ENCODE measurements at regions not wholly inside any gene's neighbourhood (a gene's known extent, or its start where the extent isn't known, plus 50 kb on each side); places are given as distances from the start of the nearest gene placed in this dataset.

DNA sequence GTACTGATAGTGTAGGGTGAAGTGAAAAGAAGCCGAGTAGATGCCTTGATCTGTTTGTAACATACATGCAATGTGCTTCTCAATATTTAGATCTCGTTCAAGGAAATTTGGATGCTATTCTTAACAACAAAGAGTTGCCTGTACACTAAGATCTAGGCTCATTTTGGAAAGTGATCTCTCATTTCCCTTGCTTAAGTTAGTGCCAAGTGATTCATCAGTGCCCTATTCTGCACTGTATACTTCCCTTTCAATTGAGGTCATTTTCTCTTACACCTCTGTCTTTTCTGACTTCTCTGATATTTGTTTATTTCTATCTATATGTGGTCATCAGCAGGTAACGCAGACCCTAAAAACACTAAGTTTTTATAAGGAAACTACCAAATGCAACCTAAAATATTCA lies 528.6 kb upstream of the PTPRD start:
- no peak for DNase-seq (ENCODE audit: extremely low read depth, low read depth)
- H3K4me3 ChIP-seq (replicated peaks; ENCODE audit: low read depth, low read length): no peak overlapping the region
- no peak for TF ChIP-seq CTCF (IDR thresholded peaks at IDR 0.05; ENCODE audit: low read depth, low read length, missing control alignments)

DNA sequence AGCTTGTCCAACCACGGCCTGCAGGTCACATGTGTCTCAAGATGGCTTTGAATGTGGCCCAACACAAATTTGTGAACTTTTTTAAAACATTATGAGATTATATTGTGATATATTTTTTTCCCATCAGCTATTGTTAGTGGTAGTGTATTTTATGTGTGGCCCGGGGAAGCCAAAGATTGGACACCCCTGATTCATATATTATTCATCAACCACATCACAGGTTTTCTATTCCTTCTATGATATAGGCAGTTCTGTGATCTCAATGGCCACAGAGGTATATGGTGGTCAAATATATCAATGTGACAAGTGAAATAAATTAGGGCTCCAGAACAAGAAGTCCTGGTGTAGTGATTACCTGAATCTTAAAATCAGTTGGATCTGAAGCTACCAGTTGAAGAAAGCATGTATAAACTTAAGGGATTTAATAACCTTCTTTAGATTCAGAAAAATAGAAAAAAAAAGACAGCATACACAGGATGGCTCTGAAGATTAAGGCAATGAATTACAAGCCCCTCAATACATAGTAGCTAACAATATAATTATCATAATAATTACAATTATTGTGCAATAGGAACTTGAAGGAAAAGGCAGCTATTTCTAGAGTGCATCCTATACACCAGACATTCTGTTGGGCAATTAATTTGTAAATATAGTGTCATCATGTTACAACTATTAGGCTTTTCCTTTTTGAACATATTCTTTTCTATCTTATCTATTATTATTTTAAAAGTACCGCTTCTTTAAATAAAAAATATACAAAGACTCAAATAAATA lies 530.4 kb upstream of the PTPRD start:
- no peak for DNase-seq (ENCODE audit: extremely low read depth, low read depth)
- H3K4me3 ChIP-seq (replicated peaks; ENCODE audit: low read depth, low read length): no peak overlapping the region

DNA sequence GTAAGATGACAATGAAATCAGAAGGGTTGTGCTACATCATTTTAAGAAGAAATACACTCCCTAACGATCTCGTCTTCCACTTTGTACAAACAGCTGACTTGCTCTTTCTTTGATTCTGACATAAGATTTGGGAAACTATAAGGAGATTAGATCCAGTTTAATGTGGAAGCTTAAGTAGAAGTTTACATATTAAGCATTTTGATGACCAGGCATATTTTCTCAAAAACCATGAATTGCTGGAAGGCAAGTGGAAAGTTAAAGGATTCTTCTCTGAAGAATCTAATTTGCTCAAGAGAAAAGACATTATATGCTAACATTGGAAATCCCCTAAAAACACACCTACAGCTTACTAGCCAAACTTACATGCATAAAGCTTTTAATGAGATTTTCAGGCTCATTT lies 531.9 kb upstream of the PTPRD start:
- DNase-seq (ENCODE audit: extremely low read depth, low read depth): no peak
- H3K4me3 ChIP-seq (replicated peaks; ENCODE audit: low read depth, low read length): no peak overlapping the region
- TF ChIP-seq CTCF (IDR thresholded peaks at IDR 0.05; ENCODE audit: low read depth, low read length, missing control alignments): no peak

More for the DNA sequence above, 530.4 kb upstream of the PTPRD start:
- no peak for TF ChIP-seq CTCF (IDR thresholded peaks at IDR 0.05; ENCODE audit: low read depth, low read length, missing control alignments)

DNA sequence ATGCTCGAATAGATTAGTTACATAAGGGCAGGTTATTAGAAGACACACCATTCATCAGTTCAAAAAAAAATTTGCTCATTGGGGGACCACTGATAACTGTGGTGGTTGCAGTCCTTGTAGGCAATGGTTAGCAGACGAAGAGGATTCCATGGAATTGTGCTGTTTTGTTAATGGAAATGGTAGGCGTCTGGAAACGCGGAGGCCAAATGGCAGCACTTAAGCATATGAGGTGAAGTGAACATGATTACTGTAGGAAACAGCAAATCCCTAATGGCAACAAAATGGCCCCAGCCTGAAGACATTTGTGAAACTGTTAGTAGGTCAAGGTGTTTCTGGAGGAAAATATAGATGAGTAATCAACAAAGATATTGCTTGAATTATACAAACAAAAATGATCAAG lies 535.4 kb upstream of the PTPRD start:
- no peak for TF ChIP-seq CTCF (IDR thresholded peaks at IDR 0.05; ENCODE audit: low read depth, low read length, missing control alignments)
- DNase-seq (ENCODE audit: extremely low read depth, low read depth): no peak
- no peak overlapping the region for H3K4me3 ChIP-seq (replicated peaks; ENCODE audit: low read depth, low read length)

DNA sequence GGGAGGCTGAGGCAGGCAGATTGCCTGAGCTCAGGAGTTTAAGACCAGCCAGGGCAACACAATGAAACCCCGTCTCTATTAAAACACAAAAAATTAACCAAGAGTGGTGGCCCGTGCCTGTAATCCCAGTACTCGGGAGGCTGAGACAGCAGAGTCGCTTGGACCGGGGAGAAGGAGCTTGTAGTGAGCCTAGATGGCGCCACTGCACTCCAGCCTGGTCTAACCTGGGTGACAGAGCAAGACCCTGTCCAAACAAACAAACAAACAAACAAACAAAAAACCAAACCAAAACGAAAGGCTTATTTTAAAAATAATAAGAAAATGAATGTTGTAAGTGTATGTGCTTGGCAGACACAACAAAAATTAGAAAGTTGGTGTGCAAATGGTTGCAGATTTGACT lies 536.3 kb upstream of the PTPRD start:
- no peak for TF ChIP-seq CTCF (IDR thresholded peaks at IDR 0.05; ENCODE audit: low read depth, low read length, missing control alignments)
- DNase-seq (ENCODE audit: extremely low read depth, low read depth): no peak
- H3K4me3 ChIP-seq (replicated peaks; ENCODE audit: low read depth, low read length): no peak overlapping the region

DNA sequence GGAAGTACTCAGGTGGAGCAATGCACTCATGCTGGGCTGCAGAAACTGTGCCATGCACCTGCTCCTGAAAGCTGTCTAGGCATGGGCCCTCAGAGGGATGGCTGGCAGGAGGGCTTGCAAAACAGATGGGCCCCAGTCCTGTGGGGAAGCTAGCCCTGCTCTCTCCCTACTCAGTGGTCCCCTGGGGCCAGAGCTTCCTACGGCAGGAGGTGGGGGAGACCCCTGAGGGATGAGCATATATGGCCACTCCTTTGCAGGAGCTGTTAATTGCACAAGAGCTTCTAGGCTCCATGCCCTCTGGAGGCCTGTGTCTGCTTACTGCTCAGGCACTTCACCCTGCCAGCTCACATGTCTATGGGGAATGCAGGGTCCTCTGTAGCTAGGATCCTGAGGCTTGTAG lies 545.3 kb upstream of the PTPRD start:
- no peak overlapping the region for H3K4me3 ChIP-seq (replicated peaks; ENCODE audit: low read depth, low read length)
- no peak for DNase-seq (ENCODE audit: extremely low read depth, low read depth)
- no peak for TF ChIP-seq CTCF (IDR thresholded peaks at IDR 0.05; ENCODE audit: low read depth, low read length, missing control alignments)

DNA sequence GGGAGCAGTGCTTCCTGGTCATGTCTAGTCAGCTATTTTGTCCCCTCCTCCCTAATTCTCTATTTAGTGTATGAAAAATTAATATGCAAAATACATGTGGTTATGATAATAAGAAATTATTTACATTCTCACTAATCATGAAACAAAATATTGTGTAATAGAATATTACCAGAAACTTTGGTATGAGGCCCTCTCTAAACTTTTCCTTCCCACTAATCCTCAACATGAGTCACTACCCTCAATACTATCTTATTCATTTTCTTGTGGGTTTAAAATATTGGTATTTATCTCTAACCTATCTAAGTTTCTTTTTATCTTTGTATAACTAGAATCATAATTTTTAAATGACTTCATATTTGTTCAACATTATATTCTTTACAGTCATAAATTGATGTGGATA lies 545.9 kb upstream of the PTPRD start:
- no peak for TF ChIP-seq CTCF (IDR thresholded peaks at IDR 0.05; ENCODE audit: low read depth, low read length, missing control alignments)
- no peak overlapping the region for H3K4me3 ChIP-seq (replicated peaks; ENCODE audit: low read depth, low read length)
- no peak for DNase-seq (ENCODE audit: extremely low read depth, low read depth)

All from HFF-Myc (cell line).